Caco-2 (cell line): ENCODE measurements at regions not wholly inside any gene's neighbourhood (a gene's known extent, or its start where the extent isn't known, plus 50 kb on each side); places are given as distances from the start of the nearest gene placed in this dataset.
A peak's percentile ranks its signal among the peaks of the same experiment; 100 is the strongest.

Experiments used
- BruUV-seq: library from RNA; stranded (reverse); fragments of 400-500 nt; replicated peaks from 2 replicates; lab custom pipeline; 2021; lab: Mats Ljungman, UMichigan
- CTCF ChIA-PET: fragments of 300-600 bp; sonication (Branson Sonifier 250); formaldehyde crosslinking; loops from one replicate; lab custom pipeline; 2022; ENCODE audit warnings: antibody characterized with exemption; lab: Charles Lee
- POLR2A ChIA-PET: fragments of 300-600 bp; sonication (Branson Sonifier 250); formaldehyde crosslinking; loops from one replicate; lab custom pipeline; 2022; ENCODE audit warnings: antibody characterized with exemption; lab: Charles Lee
- DNase-seq, 2 experiments: peaks; one replicate each; pipeline versions ENCODE4 v3.0.0 to v3.0.0-alpha.2; 2020 to 2022
- H3K27me3 ChIP-seq: replicated peaks from 2 replicates; pipeline ENCODE4 v1.6.0; 2011; ENCODE audit warnings: low read length; ENCODE audit not compliant: control insufficient read depth, insufficient read depth
- H3K36me3 ChIP-seq: 2 replicates; pipeline ENCODE4 v1.5.1; 2011; ENCODE audit warnings: low read length; ENCODE audit not compliant: control insufficient read depth, insufficient read depth
- H3K4me1 ChIP-seq: fragments of 250-450 bp; sonication (Bioruptor Pico); 2 replicates; pipeline ENCODE4 v1.5.1; 2020; ENCODE audit warnings: mild to moderate bottlenecking
- H3K4me3 ChIP-seq: 2 replicates; pipeline ENCODE4 v1.5.1; 2011; ENCODE audit warnings: low read depth, mild to moderate bottlenecking, control low read depth, low read length
- H3K9me3 ChIP-seq: fragments of 250-450 bp; sonication (Bioruptor Pico); 2 replicates; pipeline ENCODE4 v1.5.1; 2020; ENCODE audit warnings: mild to moderate bottlenecking, moderate library complexity
- H3K27ac Mint-ChIP-seq: one replicate; pipeline ENCODE4 v1.8.0; 2022; ENCODE audit warnings: mixed read lengths; ENCODE audit not compliant: unreplicated experiment
- H3K27me3 Mint-ChIP-seq: one replicate; pipeline ENCODE4 v1.8.0; 2022; ENCODE audit warnings: mixed read lengths; ENCODE audit not compliant: insufficient read depth, unreplicated experiment
- H3K36me3 Mint-ChIP-seq: one replicate; pipeline ENCODE4 v1.8.0; 2022; ENCODE audit warnings: mild to moderate bottlenecking, mixed read lengths; ENCODE audit not compliant: insufficient read depth, unreplicated experiment
- H3K4me1 Mint-ChIP-seq: one replicate; pipeline ENCODE4 v1.8.0; 2022; ENCODE audit warnings: low read depth, mixed read lengths; ENCODE audit not compliant: unreplicated experiment
- H3K4me3 Mint-ChIP-seq: one replicate; pipeline ENCODE4 v1.8.0; 2022; ENCODE audit warnings: mild to moderate bottlenecking, moderate library complexity, mixed read lengths; ENCODE audit not compliant: unreplicated experiment
- H3K9me3 Mint-ChIP-seq: one replicate; pipeline ENCODE4 v1.8.0; 2022; ENCODE audit warnings: mixed read lengths; ENCODE audit not compliant: unreplicated experiment
- CTCF ChIP-seq, 2 experiments: fragments of 200-600 bp in 1 of 2; IDR thresholded peaks; 1 replicate in 1 of 2; 2 replicates in 1 of 2; pipeline versions ENCODE4 v1.5.1 to v1.8.0; 2011 to 2022; ENCODE audit warnings: antibody characterized with exemption in 1 of 2, control low read depth in 1 of 2, inconsistent platforms in 1 of 2, low read depth in 1 of 2, low read length in 1 of 2, mild to moderate bottlenecking in 1 of 2, moderate library complexity in 1 of 2; ENCODE audit not compliant: insufficient read depth in 1 of 2, severe bottlenecking in 1 of 2, unreplicated experiment in 1 of 2
- intact Hi-C: fragments of 100-400 bp; cut with micrococcal nuclease; formaldehyde crosslinking; loops from one replicate; pipeline ENCODE4 v1.10.0; 2022; ENCODE audit not compliant: unreplicated experiment

- intact Hi-C loops = no loop called here
- ChIA-PET CTCF (no interaction called here), POLR2A (no interaction called here)
- H3K36me3 Mint-ChIP-seq = no peaks in the 10 kb centered on the region
- no peaks in the 10 kb centered on the region for H3K27me3 Mint-ChIP-seq
- Histone ChIP-seq H3K4me3 (no peak overlapping the region), H3K4me1 (peaks cover 11% of the 10 kb centered on the region), H3K9me3 (peaks cover 3% of the 10 kb centered on the region; the same call in 1 of the 2 replicates), H3K27me3 (no peaks in the 10 kb centered on the region), H3K36me3 (no peaks in the 10 kb centered on the region)
- peak overlapping the region; percentile 13 for H3K27ac Mint-ChIP-seq
- no TSS peak for BruUV-seq
- TF ChIP-seq CTCF (IDR thresholded peaks at IDR 0.05; ENCODE audit: insufficient read depth in 1 of 2, low read depth in 1 of 2, low read length in 1 of 2, severe bottlenecking in 1 of 2, unreplicated experiment in 1 of 2) = no peak
- no peak overlapping the region for H3K4me3 Mint-ChIP-seq
- peaks cover 15% of the 10 kb centered on the region for H3K9me3 Mint-ChIP-seq
- H3K4me1 Mint-ChIP-seq = peaks cover 11% of the 10 kb centered on the region
- peak; percentile 37 to 63 for DNase-seq
These were observed 672.5 kb upstream of the TMEM132C start for GRCh38 chr12:127594351-127594970.

- CTCF ChIA-PET = no interaction called here
- Histone ChIP-seq H3K27me3 (no peaks in the 10 kb centered on the region), H3K36me3 (no peaks in the 10 kb centered on the region), H3K4me3 (no peak overlapping the region), H3K4me1 (peaks cover 11% of the 10 kb centered on the region), H3K9me3 (peaks cover 3% of the 10 kb centered on the region; the same call in 1 of the 2 replicates)
- Mint-ChIP-seq H3K9me3 (peaks cover 15% of the 10 kb centered on the region), H3K4me1 (peaks cover 11% of the 10 kb centered on the region), H3K27me3 (no peaks in the 10 kb centered on the region), H3K36me3 (no peaks in the 10 kb centered on the region), H3K27ac (no peak overlapping the region), H3K4me3 (no peak overlapping the region)
- POLR2A ChIA-PET = no interaction called here
- TF ChIP-seq CTCF (IDR thresholded peaks at IDR 0.05; ENCODE audit: insufficient read depth in 1 of 2, low read depth in 1 of 2, low read length in 1 of 2, severe bottlenecking in 1 of 2, unreplicated experiment in 1 of 2) = no peak
- intact Hi-C loops = no loop called here
- BruUV-seq = no TSS peak
- no peak for DNase-seq
These were observed 671.5 kb upstream of the TMEM132C start for GRCh38 chr12:127595506-127595905.

- peaks cover 3% of the 10 kb centered on the region; the same call in 1 of the 2 replicates for H3K9me3 ChIP-seq
- Mint-ChIP-seq H3K27ac (no peak overlapping the region), H3K4me1 (peaks cover 11% of the 10 kb centered on the region), H3K4me3 (no peak overlapping the region), H3K36me3 (no peaks in the 10 kb centered on the region), H3K27me3 (no peaks in the 10 kb centered on the region), H3K9me3 (peaks cover 15% of the 10 kb centered on the region)
- no peak for TF ChIP-seq CTCF (IDR thresholded peaks at IDR 0.05; ENCODE audit: insufficient read depth in 1 of 2, low read depth in 1 of 2, low read length in 1 of 2, severe bottlenecking in 1 of 2, unreplicated experiment in 1 of 2)
- peaks cover 11% of the 10 kb centered on the region for H3K4me1 ChIP-seq
- no peaks in the 10 kb centered on the region for H3K27me3 ChIP-seq
- no peak overlapping the region for H3K4me3 ChIP-seq
- POLR2A ChIA-PET = no interaction called here
- no peaks in the 10 kb centered on the region for H3K36me3 ChIP-seq
- intact Hi-C loops = no loop called here
- no peak for DNase-seq
- CTCF ChIA-PET = no interaction called here
- BruUV-seq = no TSS peak
These were observed 670.1 kb upstream of the TMEM132C start for GRCh38 chr12:127596891-127597290.
